ENCODE measurements at regions not wholly inside any gene's neighbourhood (a gene's known extent, or its start where the extent isn't known, plus 50 kb on each side); places are given as distances from the start of the nearest gene placed in this dataset.
"Not testable (repeated sequence)": the region's sequence is repeated elsewhere in the genome, so short reads cannot be mapped to it uniquely, and the experiment has no call there.

- TF ChIP-seq CTCF (IDR thresholded peaks at IDR 0.05; ENCODE audit: borderline replicate concordance, control extremely low read depth, extremely low read depth, insufficient read depth, missing control alignments): no peak
- no peak for DNase-seq (ENCODE audit: low spot score)
- in situ Hi-C loops (cut with MboI; ENCODE audit: low sequenced_read_pairs, unreplicated experiment): no loop called here
These were observed 709.4 kb downstream of the PCDH17 start for GRCh38 chr13:58340895-58341294.

DNA sequence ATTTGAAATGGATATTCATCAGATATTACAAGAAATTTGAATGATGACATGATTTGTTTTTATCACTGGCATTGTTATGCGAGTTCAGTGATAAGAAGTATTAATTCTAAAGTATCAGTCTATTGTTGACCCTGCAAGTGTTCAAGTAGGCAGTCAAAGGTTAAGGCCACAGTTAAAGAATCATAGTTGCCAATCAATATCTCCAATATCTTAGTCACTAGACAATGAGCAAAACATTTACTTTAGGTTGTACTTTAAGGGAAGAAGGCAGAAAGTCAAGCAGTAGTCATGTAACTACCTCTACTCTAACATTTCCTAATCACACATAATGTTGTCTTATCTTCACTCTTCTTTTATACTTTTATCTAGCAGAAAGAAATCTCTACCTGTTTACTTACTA is 709.8 kb downstream of the PCDH17 start:
- DNase-seq (ENCODE audit: low spot score): no peak
- in situ Hi-C loops (cut with MboI; ENCODE audit: low sequenced_read_pairs, unreplicated experiment): no loop called here

DNA sequence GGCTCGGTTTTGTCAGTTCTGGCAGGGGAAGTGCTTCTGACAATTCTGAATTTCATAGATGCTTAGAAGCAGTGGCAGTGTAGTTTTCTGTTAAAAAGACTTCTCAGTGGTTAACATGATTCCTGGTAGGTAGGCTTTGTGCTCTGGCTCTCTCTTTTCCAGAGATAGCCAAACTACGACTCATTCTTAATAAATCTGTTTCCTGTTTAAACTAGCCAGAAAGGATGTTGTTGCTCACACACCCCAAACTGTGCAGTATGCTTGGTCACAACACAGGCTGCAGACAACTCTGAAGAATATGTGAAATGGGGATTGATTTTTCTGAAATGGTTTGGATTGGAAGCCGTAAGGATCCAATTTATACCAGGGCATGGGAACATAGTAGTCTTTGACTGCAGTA is 711.5 kb downstream of the PCDH17 start:
- DNase-seq (ENCODE audit: low spot score): no peak
- in situ Hi-C loops (cut with MboI; ENCODE audit: low sequenced_read_pairs, unreplicated experiment): no loop called here
- no peak for TF ChIP-seq CTCF (IDR thresholded peaks at IDR 0.05; ENCODE audit: borderline replicate concordance, control extremely low read depth, extremely low read depth, insufficient read depth, missing control alignments)

More for the DNA sequence above, 709.8 kb downstream of the PCDH17 start:
- TF ChIP-seq CTCF (IDR thresholded peaks at IDR 0.05; ENCODE audit: borderline replicate concordance, control extremely low read depth, extremely low read depth, insufficient read depth, missing control alignments): no peak

DNA sequence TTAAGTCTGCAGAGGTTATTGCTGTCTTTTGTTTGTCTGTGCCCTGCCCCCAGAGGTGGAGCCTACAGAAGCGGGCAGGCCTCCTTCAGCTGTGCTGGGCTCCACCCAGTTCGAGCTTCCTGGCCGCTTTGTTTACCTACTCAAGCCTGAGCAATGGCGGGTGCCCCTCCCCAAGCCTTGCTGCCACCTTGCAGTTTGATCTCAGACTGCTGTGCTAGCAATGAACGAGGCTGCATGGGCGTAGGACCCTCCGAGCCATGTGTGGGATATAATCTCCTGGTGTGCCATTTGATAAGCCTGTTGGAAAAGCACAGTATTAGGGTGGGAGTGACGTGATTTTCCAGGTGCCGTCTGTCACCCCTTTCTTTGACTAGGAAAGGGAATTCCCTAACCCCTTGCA is 720.6 kb downstream of the PCDH17 start:
- in situ Hi-C loops (cut with MboI; ENCODE audit: low sequenced_read_pairs, unreplicated experiment); DNase-seq (ENCODE audit: low spot score): not testable (repeated sequence)

GRCh38 chr13:58369936-58370335 is 738.4 kb downstream of the PCDH17 start:
- in situ Hi-C loops (cut with MboI; ENCODE audit: low sequenced_read_pairs, unreplicated experiment): no loop called here
- no peak for TF ChIP-seq CTCF (IDR thresholded peaks at IDR 0.05; ENCODE audit: borderline replicate concordance, control extremely low read depth, extremely low read depth, insufficient read depth, missing control alignments)
- DNase-seq (ENCODE audit: low spot score): no peak

DNA sequence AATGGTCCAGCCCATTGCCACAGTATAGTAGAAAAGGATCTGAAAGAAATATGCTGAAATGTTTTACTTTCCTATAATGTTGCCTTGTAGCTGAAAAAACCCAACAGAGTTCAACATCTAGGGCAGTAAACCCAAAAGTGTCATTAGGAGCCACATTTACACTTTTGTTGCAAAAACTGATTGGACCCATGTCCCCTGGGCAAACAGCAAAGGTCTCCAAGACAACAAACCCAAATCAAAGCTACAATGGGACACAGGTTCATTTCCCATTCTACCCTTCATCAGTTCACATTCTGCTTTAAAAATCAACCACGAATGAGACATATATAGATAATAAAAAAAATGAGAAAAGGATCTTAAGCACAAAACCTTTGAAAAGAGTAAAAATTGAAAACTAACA is 744.8 kb downstream of the PCDH17 start:
- in situ Hi-C loops (cut with MboI; ENCODE audit: low sequenced_read_pairs, unreplicated experiment): no loop called here
- no peak for TF ChIP-seq CTCF (IDR thresholded peaks at IDR 0.05; ENCODE audit: borderline replicate concordance, control extremely low read depth, extremely low read depth, insufficient read depth, missing control alignments)
- DNase-seq (ENCODE audit: low spot score): no peak

DNA sequence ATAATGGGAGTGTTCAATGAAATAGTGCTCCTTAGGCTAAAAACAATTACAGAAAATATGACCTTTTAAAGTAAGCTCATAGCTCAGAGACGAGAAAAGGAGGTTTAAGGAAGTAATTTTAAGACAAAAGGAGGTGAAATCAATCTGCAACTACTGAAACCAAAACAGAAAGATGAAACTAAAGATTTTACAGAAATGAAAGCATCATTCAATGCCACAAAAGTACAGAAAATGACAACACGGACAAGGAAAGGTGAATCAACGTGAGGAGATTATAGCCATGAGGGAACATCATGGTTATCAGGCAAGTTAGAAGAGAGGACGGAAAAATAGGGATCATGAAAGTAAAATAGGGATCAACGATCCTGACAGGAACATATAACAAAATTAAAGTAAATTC is 745.2 kb downstream of the PCDH17 start:
- in situ Hi-C loops (cut with MboI; ENCODE audit: low sequenced_read_pairs, unreplicated experiment): no loop called here
- TF ChIP-seq CTCF (IDR thresholded peaks at IDR 0.05; ENCODE audit: borderline replicate concordance, control extremely low read depth, extremely low read depth, insufficient read depth, missing control alignments): no peak
- DNase-seq (ENCODE audit: low spot score): peak; percentile 11
